NCI-H187 (cell line): ENCODE measurements at regions not wholly inside any gene's neighbourhood (a gene's known extent, or its start where the extent isn't known, plus 50 kb on each side); places are given as distances from the start of the nearest gene placed in this dataset.
A peak's percentile ranks its signal among the peaks of the same experiment; 100 is the strongest.
"Not testable (repeated sequence)": the region's sequence is repeated elsewhere in the genome, so short reads cannot be mapped to it uniquely, and the experiment has no call there.

ENCODE experiments used
- DNase-seq, 2 experiments: peaks; one replicate each; lab custom pipeline; 2025; lab: John Stamatoyannopoulos, UW

- no peak for DNase-seq
Measured at GRCh38 chr2:52542297-52542696, 1225.3 kb upstream of the CHAC2 start.

GRCh38 chr2:52539026-52539970, 1228.3 kb upstream of the CHAC2 start:
- no peak for DNase-seq

- no peak for DNase-seq
Measured at GRCh38 chr2:52537588-52537987, 1230.0 kb upstream of the CHAC2 start.

GRCh38 chr2:52536929-52537460, 1230.6 kb upstream of the CHAC2 start:
- DNase-seq: no peak

DNA sequence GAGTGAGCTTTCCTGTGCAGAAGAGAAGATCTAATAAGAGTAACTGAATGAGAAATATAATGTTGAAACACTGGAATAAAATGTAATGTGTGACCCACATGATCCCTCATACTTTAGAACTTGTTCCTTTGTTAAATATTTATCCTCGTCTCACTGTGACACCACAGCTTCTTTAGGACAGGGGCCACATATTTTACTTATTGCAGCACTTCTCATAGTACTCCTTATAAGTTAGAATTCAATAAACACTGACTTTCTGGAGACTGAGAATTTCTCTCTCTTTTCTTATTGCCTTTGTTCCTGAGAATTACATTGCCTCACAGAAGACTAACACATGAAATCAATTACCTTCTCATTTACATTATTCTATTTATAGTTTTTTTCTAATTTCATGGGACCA, 1234.6 kb upstream of the CHAC2 start:
- DNase-seq: no peak

- DNase-seq: no peak
Measured at GRCh38 chr2:52526735-52527134, 1240.9 kb upstream of the CHAC2 start.

DNA sequence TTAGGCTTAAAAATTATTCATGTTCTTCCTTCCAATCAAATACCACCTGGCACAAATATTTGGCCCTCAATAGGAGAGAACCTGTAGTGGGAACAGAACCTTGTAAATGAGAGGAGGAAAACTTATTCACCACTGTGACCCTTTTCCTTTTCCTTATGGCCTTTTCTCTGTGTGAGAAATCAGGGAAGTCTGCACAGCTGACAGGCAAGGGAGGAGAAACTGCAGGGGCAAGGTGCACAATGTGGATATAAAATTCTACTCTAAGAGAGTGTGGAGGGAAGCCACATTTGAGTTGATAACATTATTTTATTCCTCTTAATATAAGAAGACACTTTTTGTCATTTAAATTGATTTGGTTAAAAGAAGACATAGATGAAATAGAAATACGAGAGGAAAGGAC, 1247.0 kb upstream of the CHAC2 start:
- no peak for DNase-seq

- no peak for DNase-seq
Measured at GRCh38 chr2:52518678-52519077, 1248.9 kb upstream of the CHAC2 start.

DNA sequence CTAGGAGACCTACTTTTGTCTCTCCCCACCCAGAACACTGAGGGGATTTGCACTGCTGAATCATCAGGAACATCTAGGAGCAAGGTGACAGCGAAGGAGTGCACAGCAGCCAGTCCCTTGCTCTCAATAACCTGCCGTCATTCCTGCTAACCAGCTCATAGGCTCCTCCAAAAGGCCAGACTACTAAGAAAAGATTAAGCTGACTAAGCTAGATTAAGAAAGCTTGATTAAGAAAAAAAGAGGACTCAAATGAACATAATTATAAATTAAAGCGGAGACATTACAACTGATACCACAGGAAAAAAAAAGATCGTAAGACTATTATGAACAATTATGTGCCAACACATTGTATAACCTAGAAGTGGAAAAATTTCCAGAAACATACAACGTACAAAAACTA, 1254.8 kb upstream of the CHAC2 start:
- DNase-seq: no peak

- no peak for DNase-seq
Measured at GRCh38 chr2:52510432-52510831, 1257.2 kb upstream of the CHAC2 start.

GRCh38 chr2:52502476-52502860, 1265.1 kb upstream of the CHAC2 start:
- DNase-seq: no peak

DNA sequence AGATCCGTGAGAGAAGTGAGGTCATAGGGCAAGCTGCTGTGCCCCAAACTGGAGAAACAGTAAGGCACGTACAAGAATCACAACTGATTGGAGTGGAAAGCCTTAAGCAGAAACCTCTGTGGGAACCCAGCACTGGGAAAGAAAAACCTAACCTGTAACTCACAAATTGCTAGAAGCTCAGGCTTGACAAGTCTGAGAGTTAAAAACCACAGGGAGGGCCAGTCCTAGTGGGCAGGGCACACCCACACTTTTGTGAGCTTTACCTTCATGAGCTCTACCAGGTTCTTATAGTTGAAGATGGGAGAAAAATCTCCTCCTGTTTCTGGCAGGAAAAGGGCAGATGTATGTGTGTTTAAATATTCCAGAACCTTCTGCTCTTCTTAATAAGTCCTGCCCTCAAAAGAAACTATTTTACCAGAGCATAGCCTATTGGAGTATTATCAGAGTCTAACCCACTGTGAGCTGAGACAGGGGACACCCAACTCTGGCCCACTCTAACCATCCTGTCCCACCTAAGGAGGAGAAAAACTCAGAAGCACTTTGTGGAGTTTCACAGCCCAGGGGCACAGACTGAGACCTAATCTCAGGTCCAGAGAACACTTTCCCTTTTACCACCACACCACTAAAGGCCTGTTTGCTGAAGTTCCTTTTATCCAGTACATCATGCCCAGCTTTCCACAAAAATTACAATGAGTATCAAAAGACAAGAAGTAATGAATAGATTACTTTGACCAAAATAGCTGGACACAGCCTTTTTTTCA, 1265.7 kb upstream of the CHAC2 start:
- DNase-seq: no peak

GRCh38 chr2:52500561-52500960, 1267.0 kb upstream of the CHAC2 start:
- DNase-seq: no peak

- no peak for DNase-seq
Measured at GRCh38 chr2:52498077-52498750, 1269.4 kb upstream of the CHAC2 start.

DNA sequence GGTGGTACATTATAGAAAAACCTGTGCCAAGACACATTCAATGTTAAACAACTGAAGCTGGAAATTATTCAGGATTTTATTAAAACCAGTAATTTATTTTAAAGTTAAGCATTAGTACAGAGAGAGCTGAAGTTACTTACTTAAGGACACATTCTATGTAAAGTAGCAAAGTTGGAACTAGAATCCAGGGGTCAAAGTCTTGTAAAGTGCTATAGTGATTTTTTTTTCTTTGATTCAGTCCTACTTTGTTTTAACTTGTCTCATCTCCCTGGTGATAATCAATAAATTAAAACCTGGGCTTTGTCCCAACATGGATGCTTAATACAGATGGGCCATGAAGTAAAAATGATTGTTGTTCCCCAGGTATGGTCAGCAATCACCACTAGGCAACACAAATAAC, 1271.8 kb upstream of the CHAC2 start:
- DNase-seq: no peak

- no peak for DNase-seq
Measured at GRCh38 chr2:52477166-52477565, 1290.4 kb upstream of the CHAC2 start.

- DNase-seq: no peak
Measured at GRCh38 chr2:52475590-52475989, 1292.0 kb upstream of the CHAC2 start.

DNA sequence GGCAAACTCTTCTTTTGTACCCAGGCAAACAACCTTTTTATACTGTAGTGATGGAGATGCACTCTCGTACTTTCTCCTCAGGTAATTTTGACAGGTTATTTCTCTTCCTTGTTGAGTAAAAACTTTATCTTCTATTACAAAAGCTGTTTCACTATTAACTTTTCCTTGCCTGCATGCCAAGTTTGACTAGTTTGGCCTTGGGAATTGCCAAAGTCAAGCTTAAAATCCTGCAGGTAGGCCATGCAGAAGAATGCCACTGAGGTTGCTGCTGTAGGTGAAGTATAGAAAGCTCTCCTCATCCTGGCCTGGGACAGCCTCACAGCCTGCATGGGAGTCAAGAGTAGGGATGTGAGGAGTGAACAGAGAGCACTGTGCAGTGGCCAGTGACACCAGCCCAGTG, 1293.5 kb upstream of the CHAC2 start:
- no peak for DNase-seq

DNA sequence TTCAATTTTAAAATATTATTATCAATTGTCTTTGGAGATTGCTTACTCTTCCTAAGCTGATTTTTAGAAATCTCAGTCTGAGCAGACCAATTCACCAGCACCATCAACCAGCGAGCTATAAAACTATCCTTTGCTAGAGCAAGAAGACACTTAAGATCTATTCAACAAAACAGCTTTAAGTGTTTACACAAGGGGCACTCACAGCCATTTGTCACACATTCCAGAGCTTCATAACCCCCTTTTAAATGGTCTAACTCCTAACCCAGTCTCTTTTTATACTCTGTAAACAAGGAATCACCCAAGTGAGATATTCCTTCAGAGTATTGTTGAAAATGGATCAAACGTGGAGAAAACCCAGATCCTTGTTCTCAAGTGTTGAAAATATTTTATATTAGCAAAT, 1294.1 kb upstream of the CHAC2 start:
- peak in 1 of 2 experiments; percentile 8 for DNase-seq

DNA sequence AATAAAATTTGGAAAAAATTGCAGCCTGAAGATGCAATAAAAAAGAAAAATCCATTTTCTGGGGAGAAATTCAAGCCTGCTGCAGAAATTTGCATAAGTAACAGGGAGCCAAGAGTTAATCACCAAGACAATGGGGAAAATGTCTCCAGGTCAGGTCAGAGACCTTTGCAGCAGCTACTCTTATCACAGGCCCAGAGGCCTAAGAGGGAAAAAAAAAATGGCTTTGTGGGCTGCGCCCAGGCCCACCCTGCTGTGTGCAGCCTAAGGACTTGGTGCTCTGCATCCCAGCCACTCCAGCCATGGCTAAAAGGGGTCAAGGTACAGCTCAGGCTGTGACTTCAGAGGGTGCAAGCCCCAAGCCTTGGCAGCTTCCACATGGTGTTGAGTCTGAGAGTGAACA, 1297.1 kb upstream of the CHAC2 start:
- not testable (repeated sequence) for DNase-seq

DNA sequence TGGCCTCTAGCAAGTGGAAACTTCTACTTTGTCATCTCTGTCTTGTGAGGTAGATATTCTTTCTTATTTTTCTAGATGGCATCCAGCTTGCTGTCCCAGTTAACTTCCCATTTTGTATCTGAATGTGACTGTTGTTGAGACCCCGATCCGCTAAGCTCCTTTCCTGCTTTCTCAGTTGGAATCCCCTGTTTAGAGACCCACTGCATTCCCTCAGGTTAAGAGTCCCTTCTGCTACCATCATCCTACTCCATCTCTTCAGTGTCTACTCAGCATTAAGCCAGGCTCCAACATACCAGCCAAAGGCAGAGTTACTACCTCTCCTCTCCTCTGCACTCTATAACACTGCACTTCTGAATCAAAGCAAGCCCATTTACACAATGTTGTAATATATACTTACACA, 1300.4 kb upstream of the CHAC2 start:
- no peak for DNase-seq

- no peak for DNase-seq
Measured at GRCh38 chr2:52465287-52465686, 1302.3 kb upstream of the CHAC2 start.
